ENCODE measurements at regions not wholly inside any gene's neighbourhood (a gene's known extent, or its start where the extent isn't known, plus 50 kb on each side); places are given as distances from the start of the nearest gene placed in this dataset.

DNA sequence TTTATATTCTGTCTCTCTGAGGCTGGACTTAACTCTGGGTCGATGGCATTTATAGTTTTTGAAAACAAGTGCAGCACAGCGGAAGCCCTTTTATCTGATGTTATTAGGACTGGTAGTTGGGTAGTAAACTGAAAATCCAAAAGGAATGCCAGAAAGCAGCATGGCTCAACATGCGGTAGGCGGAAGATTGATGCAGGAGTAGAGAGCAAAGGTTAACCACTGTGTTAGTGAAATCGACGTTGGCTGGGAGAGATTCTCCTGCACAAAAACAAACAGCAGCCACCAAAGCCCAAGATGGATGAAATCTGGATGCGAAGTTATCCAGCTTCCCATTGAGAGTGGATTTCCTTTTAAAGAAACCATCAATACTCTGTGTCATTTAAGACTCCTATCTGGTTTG is 54.5 kb upstream of the EMX2 start (continued):
- TF ChIP-seq SP4 (CRISPR knock-in tag; IDR thresholded peaks at IDR 0.05) (no peak), ZNF292 (CRISPR knock-in tag; IDR thresholded peaks at IDR 0.05; ENCODE audit: borderline replicate concordance, low read depth) (peak; percentile 35; the same call in 1 of the 2 replicates), FOXA3 (CRISPR knock-in tag; IDR thresholded peaks at IDR 0.05) (peak; percentile 22; the same call in 1 of the 2 replicates), ELF3 (CRISPR knock-in tag; IDR thresholded peaks at IDR 0.05) (0 out of 2 replicates have a peak, but pooled peaks have one; percentile 29), MZF1 (CRISPR knock-in tag; IDR thresholded peaks at IDR 0.05; ENCODE audit: borderline replicate concordance) (no peak), HNRNPLL (IDR thresholded peaks at IDR 0.05; ENCODE audit: low read depth, low read length, poor library complexity, severe bottlenecking) (no peak), FOXC1 (CRISPR knock-in tag; IDR thresholded peaks at IDR 0.05; ENCODE audit: borderline replicate concordance) (no peak), ZNF138 (CRISPR knock-in tag; IDR thresholded peaks at IDR 0.05; ENCODE audit: low read depth) (no peak), ADNP (CRISPR knock-in tag; IDR thresholded peaks at IDR 0.05) (no peak), AGO2 (optimal IDR thresholded peaks at IDR 0.05; ENCODE audit: low read depth, low read length) (no peak), EHMT2 (IDR thresholded peaks at IDR 0.05; ENCODE audit: borderline replicate concordance, low read depth, low read length) (no peak), MXI1 (IDR thresholded peaks at IDR 0.05; ENCODE audit: borderline replicate concordance, low read depth, low read length) (0 out of 3 replicates have a peak, but pooled peaks have one; percentile 13), ZNF382 (CRISPR knock-in tag; IDR thresholded peaks at IDR 0.05; ENCODE audit: borderline replicate concordance) (no peak), ONECUT2 (CRISPR knock-in tag; IDR thresholded peaks at IDR 0.05) (no peak), GATAD2A (CRISPR knock-in tag; IDR thresholded peaks at IDR 0.05) (0 out of 2 replicates have a peak, but pooled peaks have one; percentile 11), NAIF1 (CRISPR knock-in tag; IDR thresholded peaks at IDR 0.05; ENCODE audit: borderline replicate concordance) (no peak)
- TF ChIP-seq, protein P1, sequence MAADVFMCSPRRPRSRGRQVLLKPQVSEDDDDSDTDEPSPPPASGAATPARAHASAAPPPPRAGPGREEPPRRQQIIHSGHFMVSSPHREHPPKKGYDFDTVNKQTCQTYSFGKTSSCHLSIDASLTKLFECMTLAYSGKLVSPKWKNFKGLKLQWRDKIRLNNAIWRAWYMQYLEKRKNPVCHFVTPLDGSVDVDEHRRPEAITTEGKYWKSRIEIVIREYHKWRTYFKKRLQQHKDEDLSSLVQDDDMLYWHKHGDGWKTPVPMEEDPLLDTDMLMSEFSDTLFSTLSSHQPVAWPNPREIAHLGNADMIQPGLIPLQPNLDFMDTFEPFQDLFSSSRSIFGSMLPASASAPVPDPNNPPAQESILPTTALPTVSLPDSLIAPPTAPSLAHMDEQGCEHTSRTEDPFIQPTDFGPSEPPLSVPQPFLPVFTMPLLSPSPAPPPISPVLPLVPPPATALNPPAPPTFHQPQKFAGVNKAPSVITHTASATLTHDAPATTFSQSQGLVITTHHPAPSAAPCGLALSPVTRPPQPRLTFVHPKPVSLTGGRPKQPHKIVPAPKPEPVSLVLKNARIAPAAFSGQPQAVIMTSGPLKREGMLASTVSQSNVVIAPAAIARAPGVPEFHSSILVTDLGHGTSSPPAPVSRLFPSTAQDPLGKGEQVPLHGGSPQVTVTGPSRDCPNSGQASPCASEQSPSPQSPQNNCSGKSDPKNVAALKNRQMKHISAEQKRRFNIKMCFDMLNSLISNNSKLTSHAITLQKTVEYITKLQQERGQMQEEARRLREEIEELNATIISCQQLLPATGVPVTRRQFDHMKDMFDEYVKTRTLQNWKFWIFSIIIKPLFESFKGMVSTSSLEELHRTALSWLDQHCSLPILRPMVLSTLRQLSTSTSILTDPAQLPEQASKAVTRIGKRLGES (CRISPR knock-in tag; IDR thresholded peaks at IDR 0.05; ENCODE audit: borderline replicate concordance) = no peak
- TF ChIP-seq, protein P2, sequence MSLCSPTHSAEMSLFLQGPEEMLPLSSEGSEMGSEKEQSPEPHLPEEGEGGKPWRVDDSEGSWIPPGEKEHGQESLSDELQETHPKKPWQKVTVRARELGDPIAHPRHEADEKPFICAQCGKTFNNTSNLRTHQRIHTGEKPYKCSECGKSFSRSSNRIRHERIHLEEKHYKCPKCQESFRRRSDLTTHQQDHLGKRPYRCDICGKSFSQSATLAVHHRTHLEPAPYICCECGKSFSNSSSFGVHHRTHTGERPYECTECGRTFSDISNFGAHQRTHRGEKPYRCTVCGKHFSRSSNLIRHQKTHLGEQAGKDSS (CRISPR knock-in tag; IDR thresholded peaks at IDR 0.05; ENCODE audit: borderline replicate concordance, low read depth) = no peak
- TF ChIP-seq, protein P3, sequence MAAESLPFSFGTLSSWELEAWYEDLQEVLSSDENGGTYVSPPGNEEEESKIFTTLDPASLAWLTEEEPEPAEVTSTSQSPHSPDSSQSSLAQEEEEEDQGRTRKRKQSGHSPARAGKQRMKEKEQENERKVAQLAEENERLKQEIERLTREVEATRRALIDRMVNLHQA (CRISPR knock-in tag; IDR thresholded peaks at IDR 0.05) = no peak
- TF ChIP-seq, protein P4, sequence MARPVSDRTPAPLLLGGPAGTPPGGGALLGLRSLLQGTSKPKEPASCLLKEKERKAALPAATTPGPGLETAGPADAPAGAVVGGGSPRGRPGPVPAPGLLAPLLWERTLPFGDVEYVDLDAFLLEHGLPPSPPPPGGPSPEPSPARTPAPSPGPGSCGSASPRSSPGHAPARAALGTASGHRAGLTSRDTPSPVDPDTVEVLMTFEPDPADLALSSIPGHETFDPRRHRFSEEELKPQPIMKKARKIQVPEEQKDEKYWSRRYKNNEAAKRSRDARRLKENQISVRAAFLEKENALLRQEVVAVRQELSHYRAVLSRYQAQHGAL (CRISPR knock-in tag; IDR thresholded peaks at IDR 0.05; ENCODE audit: not compliant biosample characterization) = no peak
- TF ChIP-seq, protein P5, sequence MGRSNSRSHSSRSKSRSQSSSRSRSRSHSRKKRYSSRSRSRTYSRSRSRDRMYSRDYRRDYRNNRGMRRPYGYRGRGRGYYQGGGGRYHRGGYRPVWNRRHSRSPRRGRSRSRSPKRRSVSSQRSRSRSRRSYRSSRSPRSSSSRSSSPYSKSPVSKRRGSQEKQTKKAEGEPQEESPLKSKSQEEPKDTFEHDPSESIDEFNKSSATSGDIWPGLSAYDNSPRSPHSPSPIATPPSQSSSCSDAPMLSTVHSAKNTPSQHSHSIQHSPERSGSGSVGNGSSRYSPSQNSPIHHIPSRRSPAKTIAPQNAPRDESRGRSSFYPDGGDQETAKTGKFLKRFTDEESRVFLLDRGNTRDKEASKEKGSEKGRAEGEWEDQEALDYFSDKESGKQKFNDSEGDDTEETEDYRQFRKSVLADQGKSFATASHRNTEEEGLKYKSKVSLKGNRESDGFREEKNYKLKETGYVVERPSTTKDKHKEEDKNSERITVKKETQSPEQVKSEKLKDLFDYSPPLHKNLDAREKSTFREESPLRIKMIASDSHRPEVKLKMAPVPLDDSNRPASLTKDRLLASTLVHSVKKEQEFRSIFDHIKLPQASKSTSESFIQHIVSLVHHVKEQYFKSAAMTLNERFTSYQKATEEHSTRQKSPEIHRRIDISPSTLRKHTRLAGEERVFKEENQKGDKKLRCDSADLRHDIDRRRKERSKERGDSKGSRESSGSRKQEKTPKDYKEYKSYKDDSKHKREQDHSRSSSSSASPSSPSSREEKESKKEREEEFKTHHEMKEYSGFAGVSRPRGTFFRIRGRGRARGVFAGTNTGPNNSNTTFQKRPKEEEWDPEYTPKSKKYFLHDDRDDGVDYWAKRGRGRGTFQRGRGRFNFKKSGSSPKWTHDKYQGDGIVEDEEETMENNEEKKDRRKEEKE (IDR thresholded peaks at IDR 0.05) = no peak

All from HepG2 (cell line).